Osteocyte (in vitro differentiated cells): ENCODE measurements at regions not wholly inside any gene's neighbourhood (a gene's known extent, or its start where the extent isn't known, plus 50 kb on each side); places are given as distances from the start of the nearest gene placed in this dataset.
"Not testable (repeated sequence)": the region's sequence is repeated elsewhere in the genome, so short reads cannot be mapped to it uniquely, and the experiment has no call there.

ENCODE experiments used
- DNase-seq: peaks from one replicate; pipeline ENCODE4 v3.0.0; 2021; ENCODE audit warnings: mixed read lengths; ENCODE audit not compliant: unreplicated experiment; ENCODE audit errors: extremely low spot score
- H3K27ac Mint-ChIP-seq: one replicate; pipeline ENCODE4 v1.8.0; 2021; ENCODE audit warnings: mild to moderate bottlenecking, mixed read lengths; ENCODE audit not compliant: unreplicated experiment
- H3K27me3 Mint-ChIP-seq: one replicate; pipeline ENCODE4 v1.8.0; 2021; ENCODE audit warnings: mixed read lengths; ENCODE audit not compliant: unreplicated experiment
- H3K36me3 Mint-ChIP-seq: one replicate; pipeline ENCODE4 v1.8.0; 2021; ENCODE audit warnings: mixed read lengths; ENCODE audit not compliant: unreplicated experiment
- H3K4me1 Mint-ChIP-seq: one replicate; pipeline ENCODE4 v1.8.0; 2021; ENCODE audit warnings: mixed read lengths; ENCODE audit not compliant: unreplicated experiment
- H3K4me3 Mint-ChIP-seq: one replicate; pipeline ENCODE4 v1.8.0; 2021; ENCODE audit warnings: mild to moderate bottlenecking, moderate library complexity, mixed read lengths; ENCODE audit not compliant: unreplicated experiment
- H3K9me3 Mint-ChIP-seq: one replicate; pipeline ENCODE4 v1.8.0; 2021; ENCODE audit warnings: mixed read lengths; ENCODE audit not compliant: unreplicated experiment
- CTCF ChIP-seq: fragments of 200-600 bp; sonication (generic); IDR thresholded peaks from 2 replicates; pipeline ENCODE4 v1.5.0; 2021; ENCODE audit warnings: antibody characterized with exemption, mild to moderate bottlenecking, moderate library complexity

GRCh38 chr4:4651811-4652755 is 110.2 kb upstream of the STX18 start:
- H3K9me3 Mint-ChIP-seq = peaks cover under 1% of the 10 kb centered on the region
- H3K27me3 Mint-ChIP-seq = no peaks in the 10 kb centered on the region
- H3K36me3 Mint-ChIP-seq = no peaks in the 10 kb centered on the region
- DNase-seq = no peak
- H3K4me1 Mint-ChIP-seq = no peaks in the 10 kb centered on the region
- no peak overlapping the region for H3K4me3 Mint-ChIP-seq
- no peak for TF ChIP-seq CTCF
- no peak overlapping the region for H3K27ac Mint-ChIP-seq

GRCh38 chr4:4647041-4647440 is 105.2 kb upstream of the STX18 start:
- Mint-ChIP-seq H3K4me1 (no peaks in the 10 kb centered on the region), H3K9me3 (peaks cover 5% of the 10 kb centered on the region), H3K27ac (no peak overlapping the region), H3K36me3 (no peaks in the 10 kb centered on the region), H3K27me3 (no peaks in the 10 kb centered on the region), H3K4me3 (no peak overlapping the region)
- TF ChIP-seq CTCF = no peak
- DNase-seq = no peak

GRCh38 chr4:4645743-4646142 is 103.9 kb upstream of the STX18 start:
- H3K27ac Mint-ChIP-seq = no peak overlapping the region
- TF ChIP-seq CTCF = no peak
- H3K36me3 Mint-ChIP-seq = no peaks in the 10 kb centered on the region

GRCh38 chr4:4644277-4644676 is 102.4 kb upstream of the STX18 start:
- H3K4me1 Mint-ChIP-seq = peaks cover 12% of the 10 kb centered on the region
- H3K9me3 Mint-ChIP-seq, H3K27ac Mint-ChIP-seq, H3K27me3 Mint-ChIP-seq, DNase-seq, H3K4me3 Mint-ChIP-seq, H3K36me3 Mint-ChIP-seq: not testable (repeated sequence)

More at GRCh38 chr4:4645743-4646142, 103.9 kb upstream of the STX18 start:
- Mint-ChIP-seq H3K4me1 (peaks cover 6% of the 10 kb centered on the region), H3K4me3 (no peak overlapping the region), H3K9me3 (peaks cover 5% of the 10 kb centered on the region), H3K27me3 (no peaks in the 10 kb centered on the region)
- DNase-seq = no peak

- H3K4me1 Mint-ChIP-seq = peaks cover 12% of the 10 kb centered on the region
- not testable (repeated sequence) for H3K27me3 Mint-ChIP-seq
Observed at GRCh38 chr4:4643743-4644142, 101.9 kb upstream of the STX18 start.

GRCh38 chr4:4643306-4643705 is 101.5 kb upstream of the STX18 start:
- no peak for DNase-seq
- H3K4me3 Mint-ChIP-seq = no peak overlapping the region
- H3K36me3 Mint-ChIP-seq = no peaks in the 10 kb centered on the region
- TF ChIP-seq CTCF = no peak
- peaks cover 12% of the 10 kb centered on the region for H3K4me1 Mint-ChIP-seq
- H3K27ac Mint-ChIP-seq = no peak overlapping the region
- no peaks in the 10 kb centered on the region for H3K27me3 Mint-ChIP-seq
- peaks cover 5% of the 10 kb centered on the region for H3K9me3 Mint-ChIP-seq

More at GRCh38 chr4:4643743-4644142, 101.9 kb upstream of the STX18 start:
- DNase-seq, H3K27ac Mint-ChIP-seq, H3K9me3 Mint-ChIP-seq, H3K36me3 Mint-ChIP-seq, H3K4me3 Mint-ChIP-seq: not testable (repeated sequence)
